ENCODE measurements at regions not wholly inside any gene's neighbourhood (a gene's known extent, or its start where the extent isn't known, plus 50 kb on each side); places are given as distances from the start of the nearest gene placed in this dataset.

DNA sequence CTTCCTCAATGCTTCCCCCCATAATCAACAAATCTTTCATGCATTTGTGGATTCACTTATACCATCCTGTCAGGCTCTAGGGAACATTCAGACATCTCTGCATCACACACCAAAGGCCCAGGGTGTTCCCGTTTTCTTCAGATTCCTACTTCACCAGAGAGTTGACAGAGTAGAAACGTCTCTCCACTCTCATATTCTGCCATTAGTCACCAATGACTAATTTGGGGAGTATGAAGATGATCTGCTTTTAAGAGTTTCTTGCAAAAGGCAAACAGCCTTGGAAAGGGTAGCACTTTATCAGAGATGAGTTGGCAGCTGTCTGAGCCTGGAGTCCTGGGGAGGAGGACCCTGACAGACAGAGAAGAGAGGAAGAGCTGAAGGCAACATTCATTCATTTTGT, 55.8 kb upstream of the DGKG start:
- Histone ChIP-seq H2AFZ (ENCODE audit: low read length) (no peak overlapping the region), H3K4me1 (ENCODE audit: control insufficient read depth, extremely low read depth, insufficient read depth, low read length) (peaks cover 7% of the 10 kb centered on the region), H3K27me3 (ENCODE audit: control insufficient read depth, insufficient read depth, low read length) (no peaks in the 10 kb centered on the region), H3K36me3 (ENCODE audit: control insufficient read depth, insufficient read depth, low read length) (no peaks in the 10 kb centered on the region), H3K27ac (ENCODE audit: insufficient read depth, low read length) (peak overlapping the region; percentile 40), H3K4me2 (ENCODE audit: extremely low read depth, insufficient read depth, low read length) (no peak overlapping the region), H3K79me2 (ENCODE audit: control insufficient read depth, insufficient read depth, low read length) (no peaks in the 10 kb centered on the region), H3K4me3 (replicated peaks in 1 of 4; ENCODE audit: control extremely low read depth in 1 of 4, insufficient read depth in 1 of 4, low read depth in 3 of 4, low read length in 4 of 4) (no peak overlapping the region), H3K9me3 (ENCODE audit: control insufficient read depth, insufficient read depth, low read depth, low read length) (no peaks in the 10 kb centered on the region), H4K20me1 (ENCODE audit: control insufficient read depth, extremely low read depth, insufficient read depth, low read length) (no peaks in the 10 kb centered on the region), H3K9ac (ENCODE audit: insufficient read depth, low read length) (no peak overlapping the region)
- DNase-seq (ENCODE audit: low read depth in 2 of 2), result peak; percentile 75 to 91
- TF ChIP-seq CTCF (conservative IDR thresholded peaks at IDR 0.05 in 1 of 2, IDR thresholded peaks at IDR 0.05 in 1 of 2; ENCODE audit: low read depth in 1 of 2, low read length in 2 of 2) (no peak), EZH2 (IDR thresholded peaks at IDR 0.05; ENCODE audit: low read length, missing control alignments) (no peak)

DNA sequence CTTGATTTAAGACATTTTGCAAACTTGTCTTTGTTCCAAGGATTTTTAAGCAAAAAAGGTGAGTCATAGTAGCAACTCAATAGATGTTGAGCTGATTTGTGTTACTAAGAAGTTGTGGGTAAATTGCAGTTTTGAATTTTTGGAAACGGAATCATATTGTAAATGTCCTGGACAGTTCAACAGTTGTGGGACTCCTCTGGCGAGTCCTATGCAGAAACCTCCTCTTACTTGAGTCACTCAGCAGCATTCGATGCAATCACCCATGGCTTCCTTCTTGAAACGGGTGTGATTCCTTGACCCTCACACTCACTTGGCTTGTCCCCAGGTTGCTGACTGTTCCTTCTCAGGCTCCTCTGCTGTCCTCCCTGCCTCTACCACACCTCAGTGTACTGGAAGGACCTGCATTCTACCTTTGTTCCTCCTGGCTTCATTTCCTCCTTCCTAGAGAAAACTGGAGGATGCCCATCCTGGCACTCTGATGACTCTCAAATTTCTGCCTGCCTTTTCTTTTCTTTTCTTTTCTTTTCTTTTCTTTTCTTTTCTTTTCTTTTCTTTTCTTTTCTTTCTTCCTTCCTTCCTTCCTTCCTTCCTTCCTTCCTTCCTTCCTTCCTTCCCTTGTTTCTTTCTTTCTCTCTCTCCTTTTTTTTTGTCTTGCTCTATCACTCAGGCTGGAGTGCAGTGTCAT, 52.8 kb upstream of the DGKG start:
- Histone ChIP-seq H3K9me3 (ENCODE audit: control insufficient read depth, insufficient read depth, low read depth, low read length) (no peaks in the 10 kb centered on the region), H3K4me1 (ENCODE audit: control insufficient read depth, extremely low read depth, insufficient read depth, low read length) (peaks cover 7% of the 10 kb centered on the region), H3K27ac (ENCODE audit: insufficient read depth, low read length) (peak overlapping the region; percentile 24), H3K36me3 (ENCODE audit: control insufficient read depth, insufficient read depth, low read length) (no peaks in the 10 kb centered on the region), H3K9ac (ENCODE audit: insufficient read depth, low read length) (no peak overlapping the region), H3K4me3 (replicated peaks in 1 of 4; ENCODE audit: control extremely low read depth in 1 of 4, insufficient read depth in 1 of 4, low read depth in 3 of 4, low read length in 4 of 4) (no peak overlapping the region), H4K20me1 (ENCODE audit: control insufficient read depth, extremely low read depth, insufficient read depth, low read length) (no peaks in the 10 kb centered on the region), H3K27me3 (ENCODE audit: control insufficient read depth, insufficient read depth, low read length) (no peaks in the 10 kb centered on the region), H3K79me2 (ENCODE audit: control insufficient read depth, insufficient read depth, low read length) (no peaks in the 10 kb centered on the region), H2AFZ (ENCODE audit: low read length) (no peak overlapping the region), H3K4me2 (ENCODE audit: extremely low read depth, insufficient read depth, low read length) (peak overlapping the region; percentile 25)
- TF ChIP-seq CTCF (conservative IDR thresholded peaks at IDR 0.05 in 1 of 2, IDR thresholded peaks at IDR 0.05 in 1 of 2; ENCODE audit: low read depth in 1 of 2, low read length in 2 of 2) (no peak), EZH2 (IDR thresholded peaks at IDR 0.05; ENCODE audit: low read length, missing control alignments) (no peak)
- peak; percentile 88 to 93 for DNase-seq (ENCODE audit: low read depth in 2 of 2)

DNA sequence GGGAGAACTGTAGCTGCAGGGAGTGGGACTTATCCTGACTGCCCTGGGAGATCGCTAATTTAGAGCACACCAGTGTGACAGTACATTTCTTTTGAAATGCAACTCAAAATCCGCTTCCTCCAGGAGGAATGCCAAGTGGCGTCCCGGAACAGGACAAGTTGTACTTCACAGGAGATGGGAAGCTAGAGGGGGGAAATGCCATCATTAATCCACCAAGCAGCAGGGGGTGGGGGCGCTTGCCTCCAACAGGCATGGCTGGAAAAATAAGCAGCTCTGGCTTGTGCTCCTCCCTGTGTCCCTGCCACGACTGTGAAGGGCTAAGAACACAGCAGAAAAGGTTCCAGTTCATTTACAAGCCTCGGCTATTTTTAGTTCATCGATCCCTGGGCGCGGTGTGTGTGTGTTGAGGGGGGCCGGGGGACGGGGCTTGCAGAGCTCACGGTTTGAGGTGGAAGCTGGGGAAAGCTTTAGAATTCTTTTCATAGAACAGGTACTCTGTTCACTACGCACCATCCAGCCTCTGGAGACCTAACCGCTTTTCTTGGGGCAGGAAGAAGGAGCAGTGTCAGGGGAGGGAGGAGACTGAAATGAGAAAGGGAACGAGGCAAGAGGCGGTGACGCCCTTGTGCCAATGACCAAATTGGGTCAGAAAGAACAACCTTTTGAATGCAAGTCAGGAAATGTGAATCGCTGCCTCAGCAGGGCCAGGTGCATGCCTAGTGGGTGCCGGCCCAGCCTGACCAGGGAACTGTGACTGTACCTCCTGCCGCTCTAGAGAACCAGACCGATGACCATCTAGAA, 51.8 kb upstream of the DGKG start:
- H3K4me2 ChIP-seq (ENCODE audit: extremely low read depth, insufficient read depth, low read length), result peak overlapping the region; percentile 64

More for the DNA sequence above, 51.8 kb upstream of the DGKG start:
- Histone ChIP-seq H3K27ac (ENCODE audit: insufficient read depth, low read length) (no peak overlapping the region), H2AFZ (ENCODE audit: low read length) (no peak overlapping the region), H3K9me3 (ENCODE audit: control insufficient read depth, insufficient read depth, low read depth, low read length) (no peaks in the 10 kb centered on the region), H3K9ac (ENCODE audit: insufficient read depth, low read length) (no peak overlapping the region), H3K4me1 (ENCODE audit: control insufficient read depth, extremely low read depth, insufficient read depth, low read length) (peaks cover 7% of the 10 kb centered on the region), H3K4me3 (replicated peaks in 1 of 4; ENCODE audit: control extremely low read depth in 1 of 4, insufficient read depth in 1 of 4, low read depth in 3 of 4, low read length in 4 of 4) (peak overlapping the region in 3 of 4 experiments; percentile 13 to 49 (median 21)), H3K79me2 (ENCODE audit: control insufficient read depth, insufficient read depth, low read length) (no peaks in the 10 kb centered on the region), H3K27me3 (ENCODE audit: control insufficient read depth, insufficient read depth, low read length) (no peaks in the 10 kb centered on the region), H3K36me3 (ENCODE audit: control insufficient read depth, insufficient read depth, low read length) (no peaks in the 10 kb centered on the region), H4K20me1 (ENCODE audit: control insufficient read depth, extremely low read depth, insufficient read depth, low read length) (no peaks in the 10 kb centered on the region)
- DNase-seq (ENCODE audit: low read depth in 2 of 2), result peak; percentile 15 to 53
- no peak for TF ChIP-seq CTCF (conservative IDR thresholded peaks at IDR 0.05 in 1 of 2, IDR thresholded peaks at IDR 0.05 in 1 of 2; ENCODE audit: low read depth in 1 of 2, low read length in 2 of 2)
- no peak for TF ChIP-seq EZH2 (IDR thresholded peaks at IDR 0.05; ENCODE audit: low read length, missing control alignments)
